ENCODE measurements at regions not wholly inside any gene's neighbourhood (a gene's known extent, or its start where the extent isn't known, plus 50 kb on each side); places are given as distances from the start of the nearest gene placed in this dataset.

DNA sequence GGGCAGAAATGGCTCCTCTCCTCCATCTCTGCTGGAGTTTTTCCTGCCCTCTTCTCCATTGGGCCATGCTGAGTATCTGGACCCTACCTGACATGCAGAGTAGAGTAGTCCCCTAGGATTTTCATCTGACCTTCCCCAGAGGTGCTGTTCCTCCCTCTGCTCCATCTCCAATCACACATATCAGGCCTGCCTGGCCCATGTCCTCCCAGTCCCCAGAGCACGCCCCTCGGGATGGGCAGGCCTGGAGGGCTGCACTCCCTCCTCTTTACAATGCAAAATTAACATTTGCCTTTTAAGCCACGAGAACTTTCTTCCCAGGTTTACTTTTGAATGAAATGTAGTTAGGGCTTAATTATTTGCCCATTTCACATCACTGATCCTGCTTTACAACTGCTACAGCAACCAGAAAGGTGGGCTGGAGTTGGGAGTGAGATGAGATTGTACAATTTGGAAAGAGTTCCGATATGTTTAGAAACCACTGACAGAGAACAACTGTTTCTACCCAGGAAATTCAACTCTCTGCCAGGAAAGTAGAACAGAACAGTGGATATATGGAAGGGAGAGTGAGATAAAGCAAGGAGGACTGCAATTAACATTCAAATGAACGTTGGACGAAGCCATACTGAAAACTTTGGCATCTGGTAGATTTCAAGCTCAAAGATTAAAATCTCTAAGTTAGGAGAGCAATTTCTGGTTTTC is 184.0 kb upstream of the HABP2 start:
- TF ChIP-seq, protein P1, sequence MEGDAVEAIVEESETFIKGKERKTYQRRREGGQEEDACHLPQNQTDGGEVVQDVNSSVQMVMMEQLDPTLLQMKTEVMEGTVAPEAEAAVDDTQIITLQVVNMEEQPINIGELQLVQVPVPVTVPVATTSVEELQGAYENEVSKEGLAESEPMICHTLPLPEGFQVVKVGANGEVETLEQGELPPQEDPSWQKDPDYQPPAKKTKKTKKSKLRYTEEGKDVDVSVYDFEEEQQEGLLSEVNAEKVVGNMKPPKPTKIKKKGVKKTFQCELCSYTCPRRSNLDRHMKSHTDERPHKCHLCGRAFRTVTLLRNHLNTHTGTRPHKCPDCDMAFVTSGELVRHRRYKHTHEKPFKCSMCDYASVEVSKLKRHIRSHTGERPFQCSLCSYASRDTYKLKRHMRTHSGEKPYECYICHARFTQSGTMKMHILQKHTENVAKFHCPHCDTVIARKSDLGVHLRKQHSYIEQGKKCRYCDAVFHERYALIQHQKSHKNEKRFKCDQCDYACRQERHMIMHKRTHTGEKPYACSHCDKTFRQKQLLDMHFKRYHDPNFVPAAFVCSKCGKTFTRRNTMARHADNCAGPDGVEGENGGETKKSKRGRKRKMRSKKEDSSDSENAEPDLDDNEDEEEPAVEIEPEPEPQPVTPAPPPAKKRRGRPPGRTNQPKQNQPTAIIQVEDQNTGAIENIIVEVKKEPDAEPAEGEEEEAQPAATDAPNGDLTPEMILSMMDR (IDR thresholded peaks at IDR 0.05; ENCODE audit: low read depth, low read length), result no peak
- TF ChIP-seq EZH2phosphoT487 (IDR thresholded peaks at IDR 0.05; ENCODE audit: low read depth), result no peak

Measured in OCI-LY3 (cell line).